ENCODE measurements at regions not wholly inside any gene's neighbourhood (a gene's known extent, or its start where the extent isn't known, plus 50 kb on each side); places are given as distances from the start of the nearest gene placed in this dataset.
"Not testable (repeated sequence)": the region's sequence is repeated elsewhere in the genome, so short reads cannot be mapped to it uniquely, and the experiment has no call there.

DNA sequence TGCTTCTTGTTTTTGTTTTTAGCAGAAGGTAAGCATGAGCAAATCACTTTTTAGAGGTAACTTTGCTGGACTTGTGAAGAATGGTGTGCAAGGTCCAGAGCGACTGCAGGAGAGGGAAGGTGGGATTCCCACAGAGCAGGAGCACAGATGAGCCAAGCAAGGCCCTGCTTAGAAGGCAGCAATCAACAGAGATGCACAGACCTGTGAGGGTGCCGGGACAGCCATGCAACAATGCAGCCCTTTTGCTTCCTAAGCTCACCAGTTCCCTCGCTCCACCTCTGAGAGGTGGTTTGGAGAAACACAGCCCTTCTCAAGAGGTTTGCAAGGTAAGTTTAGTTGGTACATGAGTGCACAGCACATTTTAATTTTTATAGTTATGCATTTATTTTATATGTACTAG is 85.1 kb upstream of the FBXO28 start:
- TF ChIP-seq, protein P1, sequence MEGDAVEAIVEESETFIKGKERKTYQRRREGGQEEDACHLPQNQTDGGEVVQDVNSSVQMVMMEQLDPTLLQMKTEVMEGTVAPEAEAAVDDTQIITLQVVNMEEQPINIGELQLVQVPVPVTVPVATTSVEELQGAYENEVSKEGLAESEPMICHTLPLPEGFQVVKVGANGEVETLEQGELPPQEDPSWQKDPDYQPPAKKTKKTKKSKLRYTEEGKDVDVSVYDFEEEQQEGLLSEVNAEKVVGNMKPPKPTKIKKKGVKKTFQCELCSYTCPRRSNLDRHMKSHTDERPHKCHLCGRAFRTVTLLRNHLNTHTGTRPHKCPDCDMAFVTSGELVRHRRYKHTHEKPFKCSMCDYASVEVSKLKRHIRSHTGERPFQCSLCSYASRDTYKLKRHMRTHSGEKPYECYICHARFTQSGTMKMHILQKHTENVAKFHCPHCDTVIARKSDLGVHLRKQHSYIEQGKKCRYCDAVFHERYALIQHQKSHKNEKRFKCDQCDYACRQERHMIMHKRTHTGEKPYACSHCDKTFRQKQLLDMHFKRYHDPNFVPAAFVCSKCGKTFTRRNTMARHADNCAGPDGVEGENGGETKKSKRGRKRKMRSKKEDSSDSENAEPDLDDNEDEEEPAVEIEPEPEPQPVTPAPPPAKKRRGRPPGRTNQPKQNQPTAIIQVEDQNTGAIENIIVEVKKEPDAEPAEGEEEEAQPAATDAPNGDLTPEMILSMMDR (IDR thresholded peaks at IDR 0.05), result not testable (repeated sequence)
- not testable (repeated sequence) for TF ChIP-seq EP300 (IDR thresholded peaks at IDR 0.05)

Data from tibial nerve (tissue), 4 donors.